ENCODE measurements at regions not wholly inside any gene's neighbourhood (a gene's known extent, or its start where the extent isn't known, plus 50 kb on each side); places are given as distances from the start of the nearest gene placed in this dataset.

- TF ChIP-seq CTCF (conservative IDR thresholded peaks at IDR 0.05; ENCODE audit: low read depth, low read length) (no peak), EZH2 (IDR thresholded peaks at IDR 0.05; ENCODE audit: borderline replicate concordance, low read depth, low read length, poor library complexity, severe bottlenecking) (no peak)
These were observed 154.5 kb downstream of the ZFP36L2 start for GRCh38 chr2:43071599-43072550.
